GM19025 (cell line): ENCODE measurements at regions not wholly inside any gene's neighbourhood (a gene's known extent, or its start where the extent isn't known, plus 50 kb on each side); places are given as distances from the start of the nearest gene placed in this dataset.

Experiments
- ATAC-seq: cut with Tn5 transposase; IDR thresholded peaks from one replicate; pipeline ENCODE4 v1.9.1; 2021; ENCODE audit warnings: mild to moderate bottlenecking, low read depth, moderate library complexity; ENCODE audit not compliant: unreplicated experiment

- ATAC-seq, result no peak
These were observed 86.0 kb upstream of the PGRMC2 start for GRCh38 chr4:128373628-128374027.

GRCh38 chr4:128371876-128372275 is 84.3 kb upstream of the PGRMC2 start:
- no peak for ATAC-seq

- ATAC-seq, result no peak
These were observed 83.6 kb upstream of the PGRMC2 start for GRCh38 chr4:128371001-128371777.

GRCh38 chr4:128366212-128366611 is 78.6 kb upstream of the PGRMC2 start:
- no peak for ATAC-seq

GRCh38 chr4:128364565-128364964 is 77.0 kb upstream of the PGRMC2 start:
- no peak for ATAC-seq

- ATAC-seq, result no peak
These were observed 76.4 kb upstream of the PGRMC2 start for GRCh38 chr4:128363966-128364365.

- no peak for ATAC-seq
These were observed 75.1 kb upstream of the PGRMC2 start for GRCh38 chr4:128362760-128363159.

GRCh38 chr4:128359422-128359821 is 71.8 kb upstream of the PGRMC2 start:
- ATAC-seq, result no peak

- ATAC-seq, result no peak
These were observed 71.3 kb upstream of the PGRMC2 start for GRCh38 chr4:128358913-128359279.

- ATAC-seq, result no peak
These were observed 70.8 kb upstream of the PGRMC2 start for GRCh38 chr4:128358231-128358912.

GRCh38 chr4:128357286-128357685 is 69.7 kb upstream of the PGRMC2 start:
- no peak for ATAC-seq

GRCh38 chr4:128355305-128355704 is 67.7 kb upstream of the PGRMC2 start:
- ATAC-seq, result peak; percentile 79

GRCh38 chr4:128354205-128354821 is 66.7 kb upstream of the PGRMC2 start:
- ATAC-seq, result no peak

- no peak for ATAC-seq
These were observed 66.2 kb upstream of the PGRMC2 start for GRCh38 chr4:128353791-128354190.

GRCh38 chr4:128351502-128351901 is 63.9 kb upstream of the PGRMC2 start:
- no peak for ATAC-seq

GRCh38 chr4:128350449-128351045 is 62.9 kb upstream of the PGRMC2 start:
- ATAC-seq, result no peak

- ATAC-seq, result no peak
These were observed 62.3 kb upstream of the PGRMC2 start for GRCh38 chr4:128349921-128350320.

GRCh38 chr4:128347930-128348660 is 60.5 kb upstream of the PGRMC2 start:
- no peak for ATAC-seq

GRCh38 chr4:128347175-128347868 is 59.7 kb upstream of the PGRMC2 start:
- ATAC-seq, result no peak
